WTC11 (cell line): ENCODE measurements at regions not wholly inside any gene's neighbourhood (a gene's known extent, or its start where the extent isn't known, plus 50 kb on each side); places are given as distances from the start of the nearest gene placed in this dataset.

Experiments
- AFF4 ChIP-seq: sonication (generic); formaldehyde crosslinking; IDR thresholded peaks from 2 replicates; pipeline ENCODE4 v1.8.1; 2023; ENCODE audit warnings: mild to moderate bottlenecking, missing genetic modification reagents, borderline replicate concordance
- GTF2I ChIP-seq: fragments of 250-450 bp; sonication (Bioruptor Pico); conservative IDR thresholded peaks from 2 replicates; pipeline ENCODE4 v1.4.0; 2021; ENCODE audit warnings: mild to moderate bottlenecking
- IRF2 ChIP-seq: sonication (generic); formaldehyde crosslinking; IDR thresholded peaks from 2 replicates; pipeline ENCODE4 v1.8.0; 2022; ENCODE audit warnings: low read depth, missing genetic modification reagents, borderline replicate concordance
- JUN ChIP-seq: sonication (generic); formaldehyde crosslinking; IDR thresholded peaks from 2 replicates; pipeline ENCODE4 v1.8.0; 2023; ENCODE audit warnings: mild to moderate bottlenecking, missing genetic modification reagents
- NR1H2 ChIP-seq: sonication (generic); formaldehyde crosslinking; IDR thresholded peaks from 2 replicates; pipeline ENCODE4 v1.9.0; 2021; ENCODE audit warnings: mild to moderate bottlenecking, moderate library complexity, missing genetic modification reagents
- OVOL2 ChIP-seq: fragments of 250-450 bp; sonication (Bioruptor Pico); IDR thresholded peaks from 2 replicates; pipeline ENCODE4 v1.9.0; 2021; ENCODE audit warnings: mild to moderate bottlenecking, borderline replicate concordance
- SMAD4 ChIP-seq: sonication (generic); formaldehyde crosslinking; IDR thresholded peaks from 2 replicates; pipeline ENCODE4 v1.8.0; 2022; ENCODE audit warnings: mild to moderate bottlenecking, missing genetic modification reagents
- SP1 ChIP-seq: sonication (generic); formaldehyde crosslinking; conservative IDR thresholded peaks from 2 replicates; pipeline ENCODE4 v1.8.1; 2022; ENCODE audit warnings: missing genetic modification reagents
- ZBTB21 ChIP-seq: sonication (generic); formaldehyde crosslinking; IDR thresholded peaks from 2 replicates; pipeline ENCODE4 v1.8.1; 2023; ENCODE audit warnings: mild to moderate bottlenecking, missing genetic modification reagents, borderline replicate concordance
- ZNF138 ChIP-seq: sonication (generic); formaldehyde crosslinking; conservative IDR thresholded peaks from 2 replicates; pipeline ENCODE4 v1.8.1; 2022; ENCODE audit warnings: mild to moderate bottlenecking, moderate library complexity, missing genetic modification reagents
- ZNF425 ChIP-seq: fragments of 250-450 bp; sonication (Bioruptor Pico); conservative IDR thresholded peaks from 2 replicates; pipeline ENCODE4 v1.9.0; 2021; ENCODE audit warnings: mild to moderate bottlenecking
- TF ChIP-seq, protein P1 (sequence below): fragments of 200-600 bp; IDR thresholded peaks from 2 replicates; pipeline ENCODE4 v1.8.0; 2022; ENCODE audit warnings: antibody characterized with exemption
- TF ChIP-seq, protein P2 (sequence below): sonication (generic); formaldehyde crosslinking; conservative IDR thresholded peaks from 2 replicates; pipeline ENCODE4 v1.8.1; 2022; ENCODE audit warnings: mild to moderate bottlenecking, missing genetic modification reagents
- TF ChIP-seq, protein P3 (sequence below): sonication (generic); formaldehyde crosslinking; IDR thresholded peaks from 2 replicates; pipeline ENCODE4 v1.8.0; 2022; ENCODE audit warnings: mild to moderate bottlenecking, missing genetic modification reagents

GRCh38 chrX:122135070-122135469 lies 1049.0 kb upstream of the GRIA3 start:
- no peak for TF ChIP-seq OVOL2 (CRISPR knock-in tag)
- TF ChIP-seq, protein P1, sequence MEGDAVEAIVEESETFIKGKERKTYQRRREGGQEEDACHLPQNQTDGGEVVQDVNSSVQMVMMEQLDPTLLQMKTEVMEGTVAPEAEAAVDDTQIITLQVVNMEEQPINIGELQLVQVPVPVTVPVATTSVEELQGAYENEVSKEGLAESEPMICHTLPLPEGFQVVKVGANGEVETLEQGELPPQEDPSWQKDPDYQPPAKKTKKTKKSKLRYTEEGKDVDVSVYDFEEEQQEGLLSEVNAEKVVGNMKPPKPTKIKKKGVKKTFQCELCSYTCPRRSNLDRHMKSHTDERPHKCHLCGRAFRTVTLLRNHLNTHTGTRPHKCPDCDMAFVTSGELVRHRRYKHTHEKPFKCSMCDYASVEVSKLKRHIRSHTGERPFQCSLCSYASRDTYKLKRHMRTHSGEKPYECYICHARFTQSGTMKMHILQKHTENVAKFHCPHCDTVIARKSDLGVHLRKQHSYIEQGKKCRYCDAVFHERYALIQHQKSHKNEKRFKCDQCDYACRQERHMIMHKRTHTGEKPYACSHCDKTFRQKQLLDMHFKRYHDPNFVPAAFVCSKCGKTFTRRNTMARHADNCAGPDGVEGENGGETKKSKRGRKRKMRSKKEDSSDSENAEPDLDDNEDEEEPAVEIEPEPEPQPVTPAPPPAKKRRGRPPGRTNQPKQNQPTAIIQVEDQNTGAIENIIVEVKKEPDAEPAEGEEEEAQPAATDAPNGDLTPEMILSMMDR = no peak
- no peak for TF ChIP-seq JUN (CRISPR knock-in tag)
- TF ChIP-seq, protein P2, sequence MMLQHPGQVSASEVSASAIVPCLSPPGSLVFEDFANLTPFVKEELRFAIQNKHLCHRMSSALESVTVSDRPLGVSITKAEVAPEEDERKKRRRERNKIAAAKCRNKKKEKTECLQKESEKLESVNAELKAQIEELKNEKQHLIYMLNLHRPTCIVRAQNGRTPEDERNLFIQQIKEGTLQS (CRISPR knock-in tag) = no peak
- TF ChIP-seq ZNF138 (CRISPR knock-in tag) = no peak
- no peak for TF ChIP-seq SMAD4 (CRISPR knock-in tag)
- no peak for TF ChIP-seq AFF4 (CRISPR knock-in tag)
- no peak for TF ChIP-seq IRF2 (CRISPR knock-in tag)
- no peak for TF ChIP-seq NR1H2 (CRISPR knock-in tag)
- no peak for TF ChIP-seq GTF2I (CRISPR knock-in tag)
- TF ChIP-seq, protein P3, sequence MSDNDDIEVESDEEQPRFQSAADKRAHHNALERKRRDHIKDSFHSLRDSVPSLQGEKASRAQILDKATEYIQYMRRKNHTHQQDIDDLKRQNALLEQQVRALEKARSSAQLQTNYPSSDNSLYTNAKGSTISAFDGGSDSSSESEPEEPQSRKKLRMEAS (CRISPR knock-in tag) = no peak
- no peak for TF ChIP-seq ZNF425 (CRISPR knock-in tag)
- TF ChIP-seq SP1 (CRISPR knock-in tag) = no peak
- TF ChIP-seq ZBTB21 = no peak
